Uterus (tissue), 3 donors: ENCODE measurements at regions not wholly inside any gene's neighbourhood (a gene's known extent, or its start where the extent isn't known, plus 50 kb on each side); places are given as distances from the start of the nearest gene placed in this dataset.

ENCODE experiments used
- DNase-seq, 2 donors: peaks; one replicate each; pipeline ENCODE4 v3.0.0-alpha.2; 2019 to 2020
- H3K27ac ChIP-seq, 2 donors: fragments of 200-600 bp; sonication (generic); 1 replicate in 1 of 2; 2 replicates in 1 of 2; pipeline ENCODE4 v1.5.1; 2016 to 2018
- H3K27me3 ChIP-seq, 2 donors: fragments of 200-600 bp; sonication (generic); one replicate each; pipeline ENCODE4 v1.5.1; 2018 to 2019; ENCODE audit warnings: control low read depth in 1 of 2
- H3K36me3 ChIP-seq, 2 donors: fragments of 200-600 bp; sonication (generic); one replicate each; pipeline ENCODE4 v1.5.1; 2019; ENCODE audit warnings: control low read depth in 1 of 2
- H3K4me1 ChIP-seq, 2 donors: fragments of 200-600 bp; sonication (generic); one replicate each; pipeline ENCODE4 v1.5.1; 2018 to 2019; ENCODE audit warnings: control low read depth in 1 of 2
- H3K4me3 ChIP-seq, 2 donors: fragments of 200-600 bp; sonication (generic); 1 replicate in 1 of 2; 2 replicates in 1 of 2; pipeline ENCODE4 v1.5.1; 2018 to 2019; ENCODE audit warnings: mild to moderate bottlenecking in 1 of 2
- H3K9me3 ChIP-seq, 2 donors: fragments of 200-600 bp; sonication (generic); one replicate each; pipeline ENCODE4 v1.5.1; 2019; ENCODE audit warnings: control low read depth in 1 of 2
- CTCF ChIP-seq, 4 experiments: fragments of 200-600 bp in 2 of 4; fragments of 450-650 bp in 2 of 4; sonication (generic) in 2 of 4; IDR thresholded peaks; one replicate each; pipeline ENCODE4 v1.5.1; 2016 to 2019; ENCODE audit warnings: antibody characterized with exemption in 4 of 4, mild to moderate bottlenecking in 2 of 4, moderate library complexity in 1 of 4
- POLR2A ChIP-seq, 2 donors: fragments of 450-650 bp; IDR thresholded peaks; one replicate each; pipeline ENCODE4 v1.6.1; 2016; ENCODE audit warnings: antibody characterized with exemption in 2 of 2, mild to moderate bottlenecking in 1 of 2, moderate library complexity in 1 of 2
- intact Hi-C: fragments of 100-400 bp; cut with DNase I; formaldehyde crosslinking; loops from one replicate; pipeline ENCODE4 v1.15.1; 2023; ENCODE audit warnings: low total_unique reads
- donor health status: DM: yes; HTN: yes; CAD: no.

GRCh38 chr17:72338304-72338703 lies 217.5 kb downstream of the SOX9 start:
- Histone ChIP-seq H3K36me3 (no peaks in the 10 kb centered on the region), H3K9me3 (no peaks in the 10 kb centered on the region), H3K4me1 (no peaks in the 10 kb centered on the region), H3K27me3 (peaks cover 0 to 13% of the 10 kb centered on the region in 2 donors), H3K27ac (no peak overlapping the region), H3K4me3 (no peak overlapping the region)
- TF ChIP-seq POLR2A (IDR thresholded peaks at IDR 0.05) (no peak), CTCF (IDR thresholded peaks at IDR 0.05) (no peak)
- intact Hi-C loops, result no loop called here
- no peak for DNase-seq

- no peaks in the 10 kb centered on the region for H3K9me3 ChIP-seq
- H3K4me1 ChIP-seq, result no peaks in the 10 kb centered on the region
- DNase-seq, result no peak
- no peak overlapping the region for H3K27ac ChIP-seq
- intact Hi-C loops, result no loop called here
- TF ChIP-seq CTCF (IDR thresholded peaks at IDR 0.05) (no peak), POLR2A (IDR thresholded peaks at IDR 0.05) (no peak)
- H3K36me3 ChIP-seq, result no peaks in the 10 kb centered on the region
- peaks cover 0 to 13% of the 10 kb centered on the region in 2 donors for H3K27me3 ChIP-seq
- H3K4me3 ChIP-seq, result no peak overlapping the region
These were observed 218.3 kb downstream of the SOX9 start for GRCh38 chr17:72338847-72339790.

GRCh38 chr17:72340836-72341235 lies 220.0 kb downstream of the SOX9 start:
- peaks cover 0 to 4% of the 10 kb centered on the region in 2 donors for H3K27me3 ChIP-seq
- H3K9me3 ChIP-seq, result no peaks in the 10 kb centered on the region
- H3K4me1 ChIP-seq, result no peaks in the 10 kb centered on the region
- no peaks in the 10 kb centered on the region for H3K36me3 ChIP-seq
- no peak overlapping the region for H3K27ac ChIP-seq
- intact Hi-C loops, result no loop called here
- no peak for DNase-seq
- no peak for TF ChIP-seq POLR2A (IDR thresholded peaks at IDR 0.05)
- no peak overlapping the region for H3K4me3 ChIP-seq

GRCh38 chr17:72342061-72342460 lies 221.2 kb downstream of the SOX9 start:
- Histone ChIP-seq H3K4me3 (no peak overlapping the region), H3K27me3 (no peaks in the 10 kb centered on the region), H3K36me3 (no peaks in the 10 kb centered on the region), H3K27ac (peak overlapping the region in 1 of 2 donors; percentile 31), H3K9me3 (no peaks in the 10 kb centered on the region), H3K4me1 (no peaks in the 10 kb centered on the region)
- TF ChIP-seq POLR2A (IDR thresholded peaks at IDR 0.05) (no peak), CTCF (IDR thresholded peaks at IDR 0.05) (no peak)
- no peak for DNase-seq
- intact Hi-C loops, result no loop called here

- H3K4me3 ChIP-seq, result no peak overlapping the region
- H3K36me3 ChIP-seq, result no peaks in the 10 kb centered on the region
- no peaks in the 10 kb centered on the region for H3K4me1 ChIP-seq
- intact Hi-C loops, result no loop called here
- TF ChIP-seq POLR2A (IDR thresholded peaks at IDR 0.05), result no peak
- TF ChIP-seq CTCF (IDR thresholded peaks at IDR 0.05), result no peak
- H3K27me3 ChIP-seq, result no peaks in the 10 kb centered on the region
- peak; percentile 26 to 27 for DNase-seq
- no peaks in the 10 kb centered on the region for H3K9me3 ChIP-seq
- H3K27ac ChIP-seq, result peak overlapping the region in 1 of 2 donors; percentile 31
These were observed 222.1 kb downstream of the SOX9 start for GRCh38 chr17:72342627-72343527.
